Astrocyte (in vitro differentiated cells and primary cell): ENCODE measurements at regions not wholly inside any gene's neighbourhood (a gene's known extent, or its start where the extent isn't known, plus 50 kb on each side); places are given as distances from the start of the nearest gene placed in this dataset.

Experiments used
- DNase-seq: peaks from one replicate; pipeline ENCODE4 v3.0.0-alpha.2; 2010; ENCODE audit warnings: low read depth
- FAIRE-seq: peaks from 2 replicates; lab custom pipeline; 2011; peaks lifted over from hg19 to GRCh38; lab: Jason Lieb, UNC
- H2AFZ ChIP-seq: 2 replicates; pipeline ENCODE4 v1.6.0; 2012; ENCODE audit warnings: low read depth, low read length, inconsistent platforms
- H3K27ac ChIP-seq: 2 replicates; pipeline ENCODE4 v1.5.1; 2011; ENCODE audit warnings: low read depth, low read length, inconsistent platforms
- H3K27me3 ChIP-seq: 2 replicates; pipeline ENCODE4 v1.6.0; 2011; ENCODE audit warnings: low read length, inconsistent platforms; ENCODE audit not compliant: insufficient read depth
- H3K36me3 ChIP-seq: 2 replicates; pipeline ENCODE4 v1.5.1; 2011; ENCODE audit warnings: low read length, inconsistent platforms; ENCODE audit not compliant: insufficient read depth
- H3K4me1 ChIP-seq: 2 replicates; pipeline ENCODE4 v1.5.1; 2011; ENCODE audit warnings: low read length, inconsistent platforms; ENCODE audit not compliant: insufficient read depth
- H3K4me2 ChIP-seq: 2 replicates; pipeline ENCODE4 v1.6.0; 2012; ENCODE audit warnings: low read length, inconsistent platforms
- H3K4me3 ChIP-seq: 2 replicates; pipeline ENCODE4 v1.5.1; 2011; ENCODE audit warnings: low read depth, mild to moderate bottlenecking, low read length, inconsistent platforms; ENCODE audit not compliant: insufficient read depth
- H3K79me2 ChIP-seq: 2 replicates; pipeline ENCODE4 v1.6.0; 2012; ENCODE audit warnings: mild to moderate bottlenecking, low read length, inconsistent platforms; ENCODE audit not compliant: insufficient read depth
- H3K9ac ChIP-seq: 2 replicates; pipeline ENCODE4 v1.6.0; 2012; ENCODE audit warnings: mild to moderate bottlenecking, low read length, inconsistent platforms
- H3K9me3 ChIP-seq: 2 replicates; pipeline ENCODE4 v1.5.1; 2012; ENCODE audit warnings: low read depth, mild to moderate bottlenecking, low read length, inconsistent platforms; ENCODE audit not compliant: insufficient read depth
- H4K20me1 ChIP-seq: 2 replicates; pipeline ENCODE4 v1.6.0; 2012; ENCODE audit warnings: low read length, inconsistent platforms; ENCODE audit not compliant: insufficient read depth
- H3K27ac Mint-ChIP-seq: one replicate; pipeline ENCODE4 v1.8.0; 2021; ENCODE audit warnings: mild to moderate bottlenecking, mixed read lengths; ENCODE audit not compliant: unreplicated experiment
- H3K27me3 Mint-ChIP-seq: one replicate; pipeline ENCODE4 v1.8.0; 2021; ENCODE audit warnings: low read depth, mixed read lengths; ENCODE audit not compliant: unreplicated experiment
- H3K36me3 Mint-ChIP-seq: one replicate; pipeline ENCODE4 v1.8.0; 2021; ENCODE audit warnings: low read depth, mixed read lengths; ENCODE audit not compliant: unreplicated experiment
- H3K4me1 Mint-ChIP-seq: one replicate; pipeline ENCODE4 v1.8.0; 2021; ENCODE audit warnings: low read depth, mixed read lengths; ENCODE audit not compliant: unreplicated experiment
- H3K4me3 Mint-ChIP-seq: one replicate; pipeline ENCODE4 v1.8.0; 2021; ENCODE audit warnings: mild to moderate bottlenecking, moderate library complexity, mixed read lengths; ENCODE audit not compliant: unreplicated experiment
- H3K9me3 Mint-ChIP-seq: one replicate; pipeline ENCODE4 v1.8.0; 2021; ENCODE audit warnings: mild to moderate bottlenecking, mixed read lengths; ENCODE audit not compliant: unreplicated experiment
- EZH2 ChIP-seq: IDR thresholded peaks from 2 replicates; pipeline ENCODE4 v1.6.1; 2012; ENCODE audit warnings: mild to moderate bottlenecking, low read length, inconsistent platforms; ENCODE audit not compliant: insufficient read depth
- TF ChIP-seq, protein P1 (sequence below): IDR thresholded peaks from 2 replicates; pipeline ENCODE4 v1.5.1; 2011; ENCODE audit warnings: low read depth, mild to moderate bottlenecking, inconsistent platforms, low read length, moderate library complexity; ENCODE audit not compliant: insufficient read depth

DNA sequence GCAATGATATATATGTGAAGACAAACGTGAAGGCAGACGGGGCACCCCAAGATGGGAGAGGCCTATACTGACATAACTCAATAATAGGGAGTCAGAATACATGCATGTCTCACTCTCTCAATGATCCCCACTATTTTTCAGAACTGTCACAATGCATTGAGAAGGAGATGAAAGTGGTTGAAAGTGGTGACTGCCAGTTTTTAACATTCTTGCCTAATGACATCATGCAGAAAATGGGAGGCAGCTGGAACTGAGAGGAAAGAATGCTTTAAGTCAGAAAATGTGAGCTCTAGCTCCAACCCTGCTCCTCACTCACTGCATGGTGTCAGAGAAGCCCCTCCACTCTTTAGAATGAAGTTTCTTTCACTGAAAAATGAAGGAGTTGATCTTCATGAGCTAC, 55.3 kb upstream of the P2RY1 start:
- peak overlapping the region; percentile 29 for H3K27ac Mint-ChIP-seq
- no peaks in the 10 kb centered on the region for H3K36me3 Mint-ChIP-seq
- H3K9me3 ChIP-seq: no peaks in the 10 kb centered on the region
- no peak overlapping the region for H3K27ac ChIP-seq
- H3K79me2 ChIP-seq: no peaks in the 10 kb centered on the region
- H3K9me3 Mint-ChIP-seq: no peaks in the 10 kb centered on the region
- H4K20me1 ChIP-seq: no peaks in the 10 kb centered on the region
- peaks cover 3% of the 10 kb centered on the region for H3K4me1 ChIP-seq
- no peaks in the 10 kb centered on the region for H3K27me3 ChIP-seq
- FAIRE-seq (no peak), DNase-seq (peak; percentile 49)
- H2AFZ ChIP-seq: no peak overlapping the region
- peaks cover 13% of the 10 kb centered on the region for H3K4me1 Mint-ChIP-seq
- H3K4me2 ChIP-seq: peak overlapping the region; percentile 11
- no peaks in the 10 kb centered on the region for H3K36me3 ChIP-seq
- H3K4me3 Mint-ChIP-seq: no peak overlapping the region
- H3K4me3 ChIP-seq: no peak overlapping the region
- no peaks in the 10 kb centered on the region for H3K27me3 Mint-ChIP-seq
- TF ChIP-seq, protein P1, sequence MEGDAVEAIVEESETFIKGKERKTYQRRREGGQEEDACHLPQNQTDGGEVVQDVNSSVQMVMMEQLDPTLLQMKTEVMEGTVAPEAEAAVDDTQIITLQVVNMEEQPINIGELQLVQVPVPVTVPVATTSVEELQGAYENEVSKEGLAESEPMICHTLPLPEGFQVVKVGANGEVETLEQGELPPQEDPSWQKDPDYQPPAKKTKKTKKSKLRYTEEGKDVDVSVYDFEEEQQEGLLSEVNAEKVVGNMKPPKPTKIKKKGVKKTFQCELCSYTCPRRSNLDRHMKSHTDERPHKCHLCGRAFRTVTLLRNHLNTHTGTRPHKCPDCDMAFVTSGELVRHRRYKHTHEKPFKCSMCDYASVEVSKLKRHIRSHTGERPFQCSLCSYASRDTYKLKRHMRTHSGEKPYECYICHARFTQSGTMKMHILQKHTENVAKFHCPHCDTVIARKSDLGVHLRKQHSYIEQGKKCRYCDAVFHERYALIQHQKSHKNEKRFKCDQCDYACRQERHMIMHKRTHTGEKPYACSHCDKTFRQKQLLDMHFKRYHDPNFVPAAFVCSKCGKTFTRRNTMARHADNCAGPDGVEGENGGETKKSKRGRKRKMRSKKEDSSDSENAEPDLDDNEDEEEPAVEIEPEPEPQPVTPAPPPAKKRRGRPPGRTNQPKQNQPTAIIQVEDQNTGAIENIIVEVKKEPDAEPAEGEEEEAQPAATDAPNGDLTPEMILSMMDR: no peak
- TF ChIP-seq EZH2: no peak
- no peak overlapping the region for H3K9ac ChIP-seq

DNA sequence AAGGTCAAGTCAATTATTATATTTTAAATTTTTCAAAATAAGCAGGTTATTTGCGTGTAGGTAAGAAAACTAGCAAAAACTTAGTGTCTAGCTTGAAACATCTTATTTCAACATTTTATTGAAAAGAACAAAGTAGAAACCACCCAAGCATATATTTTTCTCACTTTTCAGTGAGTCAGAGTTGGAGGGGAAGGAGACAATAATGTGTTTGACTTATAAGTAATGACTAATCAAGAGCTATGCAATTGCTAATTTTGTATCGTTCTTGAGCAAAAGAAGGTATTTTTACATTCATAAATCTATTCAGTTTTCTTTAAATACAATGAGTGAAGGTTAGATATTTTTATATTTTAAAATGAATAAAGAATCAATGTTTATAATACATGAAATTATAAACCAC, 54.4 kb upstream of the P2RY1 start:
- H3K4me1 ChIP-seq: peaks cover 3% of the 10 kb centered on the region
- H3K27ac ChIP-seq: no peak overlapping the region
- peak; percentile 27 for DNase-seq
- no peak for TF ChIP-seq EZH2
- H3K27me3 Mint-ChIP-seq: no peaks in the 10 kb centered on the region
- H4K20me1 ChIP-seq: no peaks in the 10 kb centered on the region
- no peak overlapping the region for H2AFZ ChIP-seq
- H3K9ac ChIP-seq: no peak overlapping the region
- no peaks in the 10 kb centered on the region for H3K36me3 ChIP-seq
- no peak overlapping the region for H3K4me2 ChIP-seq
- peaks cover 2% of the 10 kb centered on the region for H3K9me3 Mint-ChIP-seq
- H3K36me3 Mint-ChIP-seq: no peaks in the 10 kb centered on the region
- peaks cover 13% of the 10 kb centered on the region for H3K4me1 Mint-ChIP-seq
- FAIRE-seq: no peak
- H3K4me3 ChIP-seq: no peak overlapping the region
- no peaks in the 10 kb centered on the region for H3K79me2 ChIP-seq
- H3K27ac Mint-ChIP-seq: no peak overlapping the region
- H3K27me3 ChIP-seq: no peaks in the 10 kb centered on the region
- no peaks in the 10 kb centered on the region for H3K9me3 ChIP-seq
- H3K4me3 Mint-ChIP-seq: no peak overlapping the region

DNA sequence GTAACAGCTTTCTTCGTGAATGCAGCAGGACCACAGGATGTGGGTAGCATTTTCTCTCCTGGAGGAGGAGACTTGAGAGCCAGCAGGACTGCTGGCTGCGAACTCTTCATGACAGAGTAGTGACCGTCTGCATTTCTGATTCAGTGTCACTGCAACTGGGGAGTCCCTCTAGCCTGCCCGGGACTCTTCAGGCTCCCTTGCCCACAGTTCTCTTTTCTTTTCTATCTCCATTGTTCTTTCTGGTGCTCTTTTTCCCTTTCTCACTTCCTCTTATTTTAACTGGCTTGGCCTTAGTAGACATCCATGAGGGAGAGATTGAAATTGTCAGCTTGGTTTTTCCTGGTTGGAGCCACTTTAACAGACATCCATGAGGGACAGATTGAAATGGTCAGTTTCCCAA, 49.9 kb upstream of the P2RY1 start:
- no peak for TF ChIP-seq EZH2
- TF ChIP-seq, protein P1: no peak
- Histone ChIP-seq H3K27ac (no peak overlapping the region), H3K4me3 (no peak overlapping the region), H3K9ac (no peak overlapping the region), H3K36me3 (no peaks in the 10 kb centered on the region), H4K20me1 (no peaks in the 10 kb centered on the region), H3K4me1 (no peaks in the 10 kb centered on the region), H2AFZ (no peak overlapping the region), H3K27me3 (no peaks in the 10 kb centered on the region), H3K79me2 (no peaks in the 10 kb centered on the region), H3K4me2 (no peak overlapping the region), H3K9me3 (no peaks in the 10 kb centered on the region)
- Mint-ChIP-seq H3K36me3 (no peaks in the 10 kb centered on the region), H3K9me3 (peaks cover 3% of the 10 kb centered on the region), H3K27ac (no peak overlapping the region), H3K4me1 (peaks cover 5% of the 10 kb centered on the region), H3K27me3 (no peaks in the 10 kb centered on the region), H3K4me3 (no peak overlapping the region)
- DNase-seq (no peak), FAIRE-seq (no peak)
